Stimulated activated CD4-positive, alpha-beta T cell treated with anti-CD3 and anti-CD28 coated beads, Interleukin-15, amount 100 ng/mL, for 48 hours (primary cell): ENCODE measurements at regions not wholly inside any gene's neighbourhood (a gene's known extent, or its start where the extent isn't known, plus 50 kb on each side); places are given as distances from the start of the nearest gene placed in this dataset.

ENCODE experiments used
- DNase-seq, 2 donors: peaks; one replicate each; pipeline ENCODE4 v3.0.0-alpha.2; 2020; ENCODE audit warnings: low read depth in 2 of 2

GRCh38 chr18:77444385-77444784 is 194.7 kb downstream of the GALR1 start:
- DNase-seq, result no peak

GRCh38 chr18:77448046-77448445 is 198.4 kb downstream of the GALR1 start:
- no peak for DNase-seq

- DNase-seq, result no peak
These were observed 205.4 kb downstream of the GALR1 start for GRCh38 chr18:77455004-77455403.

- DNase-seq, result no peak
These were observed 208.0 kb downstream of the GALR1 start for GRCh38 chr18:77457681-77458080.

GRCh38 chr18:77461062-77461688 is 211.5 kb downstream of the GALR1 start:
- DNase-seq, result no peak

- DNase-seq, result no peak
These were observed 215.3 kb downstream of the GALR1 start for GRCh38 chr18:77464917-77465316.

GRCh38 chr18:77466890-77467289 is 217.2 kb downstream of the GALR1 start:
- DNase-seq, result no peak

- DNase-seq, result no peak
These were observed 219.5 kb downstream of the GALR1 start for GRCh38 chr18:77469131-77469530.

GRCh38 chr18:77470569-77471413 is 221.1 kb downstream of the GALR1 start:
- DNase-seq, result no peak

GRCh38 chr18:77472509-77472908 is 222.9 kb downstream of the GALR1 start:
- DNase-seq, result no peak

- DNase-seq, result no peak
These were observed 229.2 kb downstream of the GALR1 start for GRCh38 chr18:77478646-77479442.

GRCh38 chr18:77481541-77481940 is 231.9 kb downstream of the GALR1 start:
- DNase-seq, result no peak

GRCh38 chr18:77482190-77483085 is 232.8 kb downstream of the GALR1 start:
- no peak for DNase-seq

GRCh38 chr18:77486985-77487384 is 237.3 kb downstream of the GALR1 start:
- DNase-seq, result no peak

- no peak for DNase-seq
These were observed 238.5 kb downstream of the GALR1 start for GRCh38 chr18:77487951-77488740.

- no peak for DNase-seq
These were observed 245.4 kb downstream of the GALR1 start for GRCh38 chr18:77495079-77495478.

GRCh38 chr18:77495982-77496690 is 246.5 kb downstream of the GALR1 start:
- no peak for DNase-seq

- DNase-seq, result no peak
These were observed 251.6 kb downstream of the GALR1 start for GRCh38 chr18:77501266-77501665.

GRCh38 chr18:77505499-77505898 is 255.9 kb downstream of the GALR1 start:
- no peak for DNase-seq

- no peak for DNase-seq
These were observed 262.5 kb downstream of the GALR1 start for GRCh38 chr18:77512152-77512551.
